Renal cortical epithelial cell (primary cell): ENCODE measurements at regions not wholly inside any gene's neighbourhood (a gene's known extent, or its start where the extent isn't known, plus 50 kb on each side); places are given as distances from the start of the nearest gene placed in this dataset.
A peak's percentile ranks its signal among the peaks of the same experiment; 100 is the strongest.
"Not testable (repeated sequence)": the region's sequence is repeated elsewhere in the genome, so short reads cannot be mapped to it uniquely, and the experiment has no call there.

Experiments
- DNase-seq: peaks from one replicate; pipeline ENCODE4 v3.0.0-alpha.2; 2011; ENCODE audit warnings: low read depth

DNA sequence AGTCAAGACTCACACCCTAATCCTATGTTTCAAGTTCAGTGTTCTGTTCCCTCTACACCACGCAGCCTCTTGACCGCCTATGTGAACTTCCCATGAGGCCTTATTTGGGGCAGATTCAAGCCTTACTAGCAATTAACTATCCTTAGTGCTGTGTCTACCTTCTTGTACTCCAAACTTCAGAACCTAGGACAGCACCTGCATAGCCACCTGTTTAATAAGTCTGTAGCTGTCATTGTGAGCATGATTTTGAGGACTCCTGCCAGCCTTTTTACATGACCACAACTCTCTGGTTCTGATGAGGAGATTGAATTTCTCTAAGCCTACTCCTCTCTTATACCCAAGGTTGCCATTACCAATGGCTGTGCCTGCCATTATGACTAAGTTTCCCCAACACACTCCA is 50.8 kb upstream of the PCSK1 start:
- peak; percentile 71 for DNase-seq

DNA sequence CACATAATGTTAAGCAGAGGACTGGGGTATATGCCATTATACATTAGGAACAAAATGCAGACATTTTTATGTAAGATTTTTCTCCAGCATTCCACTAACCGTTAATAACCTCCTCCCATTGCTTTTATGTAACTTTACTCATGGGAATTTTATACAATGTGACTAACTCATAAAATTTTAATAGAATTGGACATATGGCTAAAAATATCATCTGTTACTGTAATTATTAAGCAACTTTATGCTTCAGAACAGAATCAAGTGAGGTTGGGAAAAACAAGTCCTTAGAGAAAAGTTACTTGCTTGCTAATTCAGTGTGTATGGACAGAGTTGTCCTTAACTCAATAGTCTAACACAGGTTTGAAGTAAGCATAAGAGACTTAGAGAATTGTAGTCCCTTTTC is 54.8 kb upstream of the PCSK1 start:
- no peak for DNase-seq

DNA sequence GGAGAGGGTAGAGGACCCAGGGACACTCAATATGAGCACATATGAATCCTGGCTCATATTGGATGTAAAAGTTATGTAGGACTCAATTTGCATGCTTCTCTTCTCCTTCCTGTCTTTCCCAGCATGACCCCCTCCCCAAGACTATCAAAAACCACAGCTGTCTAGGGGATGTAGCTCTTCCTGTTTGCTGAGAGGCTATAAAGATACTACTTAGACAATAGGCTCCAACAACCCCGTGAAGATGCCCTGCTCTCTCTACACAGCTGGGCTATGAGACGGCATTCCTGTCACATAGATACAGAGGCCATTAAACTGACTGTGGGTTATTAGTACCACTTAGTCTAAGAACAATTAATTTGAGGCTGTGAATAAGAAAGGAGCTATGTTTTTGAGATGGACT is 56.5 kb upstream of the PCSK1 start:
- no peak for DNase-seq

DNA sequence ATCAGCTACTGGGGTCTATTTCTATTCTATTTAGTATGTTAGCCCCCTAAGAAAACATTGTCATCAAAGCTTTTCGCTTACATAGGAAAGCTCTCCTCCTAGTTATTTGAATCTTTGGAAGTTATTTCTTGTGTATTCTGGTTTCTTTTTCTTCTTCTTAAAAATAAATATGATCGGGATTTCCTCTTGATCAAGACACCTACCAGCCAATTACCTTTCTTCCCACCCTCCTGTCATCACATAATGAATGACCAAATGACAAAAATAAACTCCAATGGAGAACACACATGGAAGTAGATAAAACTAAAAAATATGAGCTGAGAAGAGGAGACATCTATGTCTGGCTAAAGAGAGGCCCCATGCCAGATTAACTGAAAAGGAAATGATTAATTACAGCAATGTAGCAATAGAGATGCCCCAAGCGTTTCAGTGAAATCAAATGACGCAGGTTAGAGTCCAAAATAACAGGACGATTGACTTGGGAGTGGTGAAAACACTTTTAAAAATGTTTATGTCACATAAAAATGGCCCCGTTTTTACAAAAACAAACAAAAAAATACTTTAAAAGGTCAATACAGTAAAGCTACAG is 59.5 kb upstream of the PCSK1 start:
- no peak for DNase-seq

DNA sequence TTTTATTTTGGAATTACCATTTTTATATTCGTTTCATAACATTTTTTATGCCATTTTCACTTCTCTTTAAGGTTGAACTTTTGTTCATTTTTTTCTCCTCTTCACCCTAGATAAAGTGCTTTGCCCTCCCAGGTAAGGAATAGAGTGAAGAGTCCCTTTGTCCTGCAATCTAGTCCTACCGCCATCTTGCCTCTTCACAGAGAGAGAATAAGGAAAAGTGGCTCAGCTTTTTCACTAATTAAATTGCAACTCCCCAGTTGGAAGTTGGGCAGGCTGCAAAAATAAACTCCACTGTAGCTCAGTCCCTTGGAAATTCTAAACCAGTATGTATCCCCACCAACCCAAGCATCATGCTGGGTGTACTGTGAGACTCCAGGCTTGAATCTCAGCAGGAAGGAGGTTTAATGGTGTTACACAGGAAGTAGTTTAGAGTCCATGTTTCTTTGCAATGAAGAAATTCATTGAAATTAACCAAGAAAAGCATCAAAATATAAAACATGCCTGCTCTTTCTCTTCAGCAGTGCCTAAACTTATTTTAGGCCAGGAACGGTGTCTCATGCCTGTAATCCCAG is 60.3 kb upstream of the PCSK1 start:
- no peak for DNase-seq

DNA sequence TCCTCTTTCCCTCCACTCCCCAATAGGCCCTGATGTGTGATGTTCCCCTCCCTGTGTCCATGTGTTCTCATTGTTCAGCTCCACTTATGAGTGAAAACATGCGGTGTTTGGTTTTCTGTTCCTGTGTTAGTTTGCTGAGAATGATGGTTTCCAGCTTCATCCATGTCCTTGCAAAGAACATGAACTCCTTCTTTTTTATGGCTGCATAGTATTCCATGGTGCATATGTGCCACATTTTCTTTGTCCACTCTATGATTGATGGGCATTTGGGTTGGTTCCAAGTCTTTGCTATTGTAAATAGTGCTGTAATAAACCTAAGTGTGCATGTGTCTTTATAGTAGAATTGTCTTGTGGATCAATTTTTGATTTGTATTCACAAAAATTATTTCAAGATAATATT is 62.4 kb upstream of the PCSK1 start:
- DNase-seq: not testable (repeated sequence)

DNA sequence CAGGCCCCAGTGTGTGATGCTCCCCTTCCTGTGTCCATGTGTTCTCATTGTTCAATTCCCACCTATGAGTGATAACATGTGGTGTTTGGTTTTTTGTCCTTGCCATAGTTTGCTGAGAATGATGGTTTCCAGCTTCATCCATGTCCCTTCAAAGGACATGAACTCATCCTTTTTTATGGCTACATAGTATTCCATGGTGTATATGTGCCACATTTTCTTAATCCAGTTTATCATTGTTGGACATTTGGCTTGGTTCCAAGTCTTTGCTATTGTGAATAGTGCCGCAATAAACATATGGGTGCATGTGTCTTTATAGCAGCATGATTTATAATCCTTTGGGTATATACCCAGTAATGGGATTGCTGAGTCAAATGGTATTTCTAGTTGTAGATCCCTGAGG is 64.0 kb upstream of the PCSK1 start:
- not testable (repeated sequence) for DNase-seq

DNA sequence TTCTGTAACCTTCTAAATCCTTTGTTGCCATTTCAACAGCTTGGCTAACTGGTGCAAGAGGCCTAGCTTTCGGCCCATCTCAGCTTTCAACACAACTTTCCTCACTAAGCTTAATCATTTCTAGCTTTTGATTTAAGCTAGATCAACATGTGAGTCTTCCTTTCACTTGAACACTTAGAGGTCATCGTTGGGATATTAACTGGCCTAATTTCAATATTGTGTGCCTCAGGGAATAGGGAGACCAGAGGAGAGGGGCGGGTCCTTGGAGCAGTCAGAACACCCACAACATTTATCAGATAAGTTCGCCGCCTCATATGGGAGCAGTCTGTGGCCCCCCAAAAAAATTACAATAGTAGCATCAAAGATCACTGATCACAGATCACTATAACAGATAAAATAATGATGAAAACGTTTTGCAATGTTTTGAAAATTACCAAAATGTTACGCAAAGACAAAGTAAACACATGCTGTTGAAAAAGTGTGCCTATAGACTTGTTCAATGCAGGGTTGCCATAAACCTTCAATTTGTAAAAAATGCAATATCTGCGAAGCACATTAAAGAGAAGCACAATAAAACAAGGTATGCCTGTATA is 66.8 kb upstream of the PCSK1 start:
- no peak for DNase-seq

DNA sequence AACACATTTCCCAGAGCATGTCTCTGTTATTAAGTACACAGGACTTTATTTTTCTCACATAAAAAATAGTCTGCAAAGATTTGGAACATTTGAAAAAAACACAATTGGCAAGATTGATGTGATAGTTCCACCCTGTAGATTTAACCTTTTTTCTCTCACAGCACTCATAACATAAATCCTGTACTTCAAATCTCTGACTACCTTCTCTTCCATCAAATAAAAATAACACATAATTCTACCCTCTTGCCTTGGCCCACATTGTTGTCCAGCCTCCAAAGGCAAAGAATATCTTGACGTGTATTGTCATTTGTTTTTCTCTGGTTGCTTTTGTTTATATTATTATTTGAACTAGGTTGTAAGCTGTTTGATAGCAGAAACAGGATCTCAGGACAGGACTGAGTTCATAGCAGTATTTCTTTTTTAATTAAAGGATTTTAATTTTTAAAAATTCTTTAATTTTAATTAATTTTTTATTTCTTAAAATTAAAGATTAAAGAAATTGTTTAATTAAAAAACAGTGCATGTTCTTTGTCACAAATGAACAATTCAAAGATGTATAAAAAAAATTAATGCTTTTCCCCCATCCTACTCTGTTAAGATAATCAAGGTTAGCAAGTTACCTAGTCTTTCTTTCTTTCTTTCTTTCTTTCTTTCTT is 69.1 kb upstream of the PCSK1 start:
- no peak for DNase-seq

DNA sequence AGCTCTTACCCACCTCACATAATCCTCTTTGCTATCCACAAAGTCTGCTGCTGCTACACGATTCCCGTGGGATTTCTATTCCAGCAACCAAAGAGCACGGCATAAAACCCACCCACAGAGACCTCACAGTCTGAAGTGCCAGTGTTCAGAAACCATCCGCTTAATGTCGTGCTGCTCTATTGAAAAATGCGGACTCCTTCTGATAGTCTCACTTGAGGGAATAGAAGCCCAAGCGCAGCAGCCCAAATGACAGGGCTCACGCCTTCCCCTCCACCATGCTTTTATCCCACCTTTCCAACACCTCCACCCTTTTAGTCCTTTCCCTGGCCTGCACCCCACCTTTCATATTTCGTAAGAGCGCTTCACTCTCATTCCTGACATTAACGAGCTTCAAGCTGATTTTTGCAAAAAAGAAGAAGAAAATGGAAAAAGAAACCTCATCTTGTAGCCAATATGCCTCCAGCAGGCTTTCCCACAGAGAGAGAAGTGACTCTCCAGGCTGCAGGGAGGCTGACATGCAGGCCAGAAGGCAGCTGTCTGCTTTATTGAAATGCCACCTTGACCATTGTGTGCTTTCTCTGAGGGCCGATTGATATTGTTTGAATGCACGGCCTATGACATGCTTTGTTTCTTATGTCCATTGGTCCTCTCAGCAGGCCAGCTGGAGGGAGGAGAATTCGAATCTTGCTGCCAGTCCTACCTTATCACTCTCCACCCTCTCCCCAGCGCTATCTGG is 70.6 kb upstream of the PCSK1 start:
- no peak for DNase-seq

DNA sequence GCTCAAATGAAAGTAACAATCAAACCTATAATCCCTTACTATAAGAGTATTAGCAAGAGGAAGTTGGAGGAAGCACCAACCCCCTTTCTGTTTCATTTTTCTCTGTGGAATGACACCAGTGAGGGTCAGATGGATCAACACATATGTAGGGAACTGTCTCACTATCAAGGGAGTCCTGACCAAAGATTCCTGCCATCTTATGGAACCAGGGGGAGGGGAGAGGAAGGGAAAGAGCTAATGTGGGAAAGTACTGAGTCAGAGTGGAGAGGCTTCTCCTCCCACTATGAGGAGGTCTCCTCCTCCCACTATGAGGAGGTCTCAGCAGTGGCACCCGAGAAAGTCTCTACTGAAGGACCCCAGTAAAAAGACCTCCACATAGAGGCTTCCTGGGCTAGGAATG is 73.3 kb upstream of the PCSK1 start:
- no peak for DNase-seq

DNA sequence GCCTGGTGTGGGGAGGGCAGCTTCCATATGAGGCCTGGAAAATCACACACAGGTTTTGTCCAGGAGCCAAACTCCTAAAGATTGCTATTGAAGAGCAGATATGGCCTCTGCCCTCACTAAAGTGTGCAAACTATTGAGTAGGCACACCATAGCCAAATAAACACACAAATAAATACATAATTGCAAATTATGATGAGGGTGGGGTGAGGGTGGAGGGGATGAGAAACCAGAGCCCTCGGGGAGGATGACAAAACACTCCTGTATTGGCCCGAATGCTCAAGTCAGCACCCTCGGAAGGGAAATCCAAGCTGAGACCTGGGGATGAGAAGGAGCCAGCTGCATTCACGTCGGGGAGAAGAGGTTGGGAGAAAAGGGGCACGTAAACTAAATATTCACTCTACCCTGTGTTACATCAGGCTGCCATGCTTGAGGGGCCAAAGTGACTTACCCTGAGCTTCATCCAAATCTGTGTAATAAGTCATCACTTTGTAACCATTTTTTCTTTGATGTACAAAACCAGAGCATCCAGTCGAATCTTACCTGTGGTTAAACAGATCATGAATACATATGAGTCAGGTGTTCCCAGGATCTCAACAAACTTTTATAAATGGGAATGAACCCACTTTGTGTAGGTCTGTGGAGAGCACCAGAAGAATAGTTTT is 73.9 kb upstream of the PCSK1 start:
- DNase-seq: peak; percentile 31

DNA sequence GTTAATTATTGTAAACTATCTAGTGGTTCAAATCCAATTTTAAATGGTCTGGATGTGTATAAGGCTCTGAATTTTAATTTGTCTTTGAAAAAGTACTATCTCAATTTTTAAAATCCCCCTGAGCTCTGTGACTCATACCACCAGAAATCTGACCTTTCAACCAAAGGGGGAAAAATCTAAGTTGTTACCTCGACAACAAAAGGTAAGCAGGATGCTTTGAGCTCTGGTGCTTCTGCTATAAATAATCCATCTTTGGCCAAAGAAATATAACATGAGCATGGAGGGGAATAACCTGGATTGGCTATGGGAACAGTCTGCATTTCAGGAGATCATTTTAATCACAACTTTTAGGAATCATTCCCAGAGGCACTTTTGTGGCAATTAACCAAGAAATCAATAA is 76.3 kb upstream of the PCSK1 start:
- DNase-seq: peak; percentile 48

DNA sequence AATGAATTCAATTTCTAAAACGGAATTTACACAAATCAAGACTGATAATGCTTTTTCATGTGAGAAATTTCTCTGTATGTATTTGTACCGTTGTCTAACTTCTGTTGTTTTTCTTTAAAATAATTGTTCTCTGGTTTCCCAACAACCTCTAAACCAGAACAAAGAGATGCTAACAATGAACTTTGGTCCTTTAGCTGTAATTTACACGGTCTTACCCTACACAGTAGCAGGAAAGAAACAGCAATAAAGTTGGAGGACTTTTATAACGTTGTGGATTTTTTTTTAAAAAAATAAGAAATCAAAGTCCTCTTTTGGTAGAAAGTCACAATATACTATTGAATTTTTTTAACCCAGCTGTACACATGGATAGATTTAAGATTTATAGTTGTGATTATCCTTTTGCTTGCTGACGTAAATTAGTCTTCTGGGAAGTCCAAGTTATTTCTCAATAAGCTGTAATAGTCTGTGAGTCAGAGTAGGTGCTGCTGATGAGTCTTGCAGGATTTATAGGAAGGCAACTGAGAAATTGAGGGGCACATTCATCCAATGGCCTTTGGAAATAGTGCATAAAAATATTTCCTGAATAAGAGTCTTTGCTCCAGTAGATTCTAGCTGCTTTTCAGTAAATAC is 76.8 kb upstream of the PCSK1 start:
- peak; percentile 91 for DNase-seq

DNA sequence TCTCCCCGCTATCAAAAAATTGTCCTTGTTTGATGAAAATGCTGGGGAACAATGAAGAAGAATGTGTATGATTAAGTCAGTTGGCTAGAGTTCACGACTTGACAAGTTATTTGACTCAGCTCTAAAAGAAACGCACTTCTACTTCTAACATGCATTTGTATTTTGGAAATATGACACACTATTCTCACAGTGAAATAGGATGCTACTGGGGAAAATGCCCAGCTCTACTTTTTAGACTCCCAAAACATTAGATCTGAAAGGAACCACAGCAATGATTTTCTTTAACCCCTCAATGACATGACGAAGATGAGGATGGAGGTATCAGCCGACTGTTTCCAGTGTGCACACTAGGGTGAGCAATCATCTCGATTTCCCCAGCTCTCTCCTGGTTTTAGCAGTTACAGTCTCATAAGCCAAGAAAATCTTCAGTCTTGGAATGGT is 83.6 kb upstream of the PCSK1 start:
- no peak for DNase-seq

DNA sequence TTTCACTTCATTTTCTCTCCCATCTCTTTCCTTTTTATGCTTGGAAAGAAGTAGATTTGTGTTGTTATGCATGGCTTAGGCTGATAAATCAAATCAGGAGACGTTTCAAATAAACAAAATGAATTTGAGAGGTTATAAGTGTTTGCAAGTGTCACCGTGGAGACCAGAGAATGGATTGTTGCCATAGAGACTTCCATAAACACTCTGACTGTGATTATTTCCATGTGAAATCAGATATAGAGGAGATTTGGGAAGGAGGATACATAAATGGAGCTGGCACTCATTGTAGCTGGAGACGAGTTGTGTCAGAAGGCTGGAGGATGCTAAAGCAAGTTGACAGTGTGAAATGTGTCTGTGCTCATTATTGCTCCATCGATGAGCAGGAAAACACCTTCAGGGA is 84.2 kb upstream of the PCSK1 start:
- DNase-seq: peak; percentile 25

DNA sequence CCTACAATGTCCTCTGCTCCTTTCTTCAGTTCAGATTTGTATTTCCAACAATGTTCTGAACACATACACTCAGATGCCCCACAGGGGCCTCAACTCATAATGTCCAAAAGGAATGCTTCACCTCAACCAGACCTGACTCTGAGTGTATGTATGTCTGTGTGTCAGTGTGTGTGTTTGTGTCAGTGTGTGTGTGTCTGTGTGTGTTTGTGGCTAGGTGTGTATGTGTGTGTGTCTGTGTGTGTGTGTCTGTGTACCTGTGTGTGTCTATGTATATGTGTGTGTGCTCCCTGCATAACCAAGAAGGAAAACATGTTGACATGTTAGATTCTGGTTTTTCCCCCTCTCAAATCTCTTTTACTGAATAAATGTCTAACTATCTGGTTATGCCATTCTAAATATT is 87.3 kb upstream of the PCSK1 start:
- no peak for DNase-seq

DNA sequence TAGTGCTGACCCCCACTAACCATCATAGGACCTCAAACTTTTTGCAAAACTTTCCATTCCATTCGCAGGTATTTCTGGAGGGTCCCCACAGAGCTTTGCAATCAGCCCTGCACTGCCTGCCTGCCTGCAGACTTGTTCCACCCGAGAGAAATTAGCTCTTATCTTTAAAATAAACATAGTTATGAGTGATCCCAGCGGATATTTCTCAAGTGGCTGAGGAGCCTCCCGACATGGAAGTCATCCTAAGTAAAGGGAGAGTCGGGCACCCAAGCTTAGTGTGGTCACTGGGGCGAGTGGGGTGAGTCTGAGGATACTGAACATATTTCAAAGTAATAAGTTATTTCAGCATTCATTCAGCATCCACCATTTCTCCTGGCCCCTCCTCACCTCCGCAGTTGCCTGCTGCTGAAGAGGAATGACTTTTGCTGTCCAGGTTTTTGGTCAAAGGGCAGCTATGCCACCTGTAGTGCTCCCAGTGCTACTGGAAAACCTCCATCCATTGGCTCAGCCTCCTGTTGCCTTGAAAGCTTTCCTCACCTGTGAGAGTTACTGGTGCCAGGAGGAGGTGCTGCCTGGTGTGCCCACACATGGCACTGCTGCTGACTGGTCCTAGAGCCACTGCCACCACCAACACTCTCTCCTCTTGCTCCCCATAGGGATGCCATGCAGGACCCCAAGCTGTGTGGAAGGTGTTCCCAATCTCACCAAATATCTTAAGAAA is 89.7 kb upstream of the PCSK1 start:
- no peak for DNase-seq

DNA sequence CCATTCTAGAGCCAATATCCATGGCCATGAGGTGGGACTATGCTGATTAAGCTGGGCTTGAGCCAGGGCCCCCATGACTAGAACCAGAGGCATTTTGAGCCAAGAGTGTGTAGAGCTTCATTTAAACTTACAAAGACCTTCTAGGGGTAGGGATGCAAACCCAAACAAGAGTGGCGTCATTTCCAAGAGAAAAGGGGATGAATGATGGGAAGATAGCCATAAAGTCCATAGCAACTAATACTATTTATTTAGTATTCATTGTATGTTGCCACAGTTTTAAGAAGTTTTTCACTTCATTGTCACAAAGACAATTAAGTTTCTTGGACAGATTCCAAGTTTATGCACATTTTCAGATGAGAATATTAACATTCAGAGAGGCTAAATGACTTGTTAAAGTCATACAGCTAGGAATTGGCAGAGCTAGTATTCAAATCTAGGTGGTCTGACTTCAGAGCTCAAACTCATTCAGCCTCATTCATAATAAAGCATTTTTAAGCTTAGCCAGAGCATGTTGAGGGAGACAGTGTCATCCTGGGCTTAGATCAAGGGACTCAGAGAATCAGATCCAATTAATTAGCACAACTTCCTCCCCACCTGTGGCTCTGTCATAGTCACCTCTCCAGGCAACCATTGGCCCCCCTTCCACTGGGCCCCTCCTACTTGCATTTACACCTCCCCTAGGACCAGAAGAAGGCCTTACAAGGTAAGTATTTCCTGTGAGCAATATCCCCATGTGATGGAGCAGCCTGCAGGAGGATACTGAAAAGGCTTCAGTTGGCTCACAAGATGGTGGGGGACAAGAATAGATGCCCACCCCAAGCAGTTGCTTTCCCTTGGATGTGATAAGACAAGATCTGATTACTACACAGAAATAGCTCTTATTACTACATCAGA is 95.0 kb upstream of the PCSK1 start:
- DNase-seq: no peak
